ENCODE measurements at regions not wholly inside any gene's neighbourhood (a gene's known extent, or its start where the extent isn't known, plus 50 kb on each side); places are given as distances from the start of the nearest gene placed in this dataset.
"Not testable (repeated sequence)": the region's sequence is repeated elsewhere in the genome, so short reads cannot be mapped to it uniquely, and the experiment has no call there.

DNA sequence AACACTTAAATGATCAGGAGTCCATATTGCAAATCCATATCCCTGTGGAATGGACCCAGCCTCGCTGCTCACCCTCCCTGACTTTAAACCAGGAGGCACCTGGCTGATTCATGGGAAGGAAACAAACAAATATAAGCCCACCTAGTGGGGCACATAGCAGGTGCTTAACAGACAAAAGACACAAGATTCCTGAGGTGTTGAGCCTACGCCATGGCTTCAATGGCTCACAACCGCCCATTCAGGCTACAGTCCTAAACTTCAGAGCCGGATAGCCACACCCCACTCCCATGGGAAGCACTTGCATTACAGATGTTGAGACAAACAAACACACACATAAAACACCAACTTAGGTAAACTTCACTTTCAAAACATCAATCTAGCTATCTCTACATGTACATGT is 359.9 kb downstream of the ICE1 start:
- DNase-seq = no peak

DNA sequence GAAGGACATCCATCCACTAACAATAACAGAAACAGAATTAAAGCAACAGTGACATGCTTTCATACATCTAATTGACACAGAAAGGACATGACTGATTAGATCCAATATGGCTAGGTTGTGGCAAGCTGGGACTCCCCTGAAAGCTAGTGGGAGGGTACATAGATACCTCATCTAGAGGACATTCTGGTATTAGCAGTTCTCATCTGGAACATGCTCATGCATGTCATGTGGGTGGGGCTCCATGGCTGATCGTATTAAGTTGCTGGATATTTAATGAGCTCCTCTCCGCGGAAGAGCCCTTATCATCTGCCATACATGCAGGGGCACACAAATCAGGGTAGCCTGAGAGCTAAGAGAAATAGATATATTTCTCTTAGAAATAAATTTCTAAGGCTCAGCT is 358.9 kb downstream of the ICE1 start:
- DNase-seq = peak; percentile 23

DNA sequence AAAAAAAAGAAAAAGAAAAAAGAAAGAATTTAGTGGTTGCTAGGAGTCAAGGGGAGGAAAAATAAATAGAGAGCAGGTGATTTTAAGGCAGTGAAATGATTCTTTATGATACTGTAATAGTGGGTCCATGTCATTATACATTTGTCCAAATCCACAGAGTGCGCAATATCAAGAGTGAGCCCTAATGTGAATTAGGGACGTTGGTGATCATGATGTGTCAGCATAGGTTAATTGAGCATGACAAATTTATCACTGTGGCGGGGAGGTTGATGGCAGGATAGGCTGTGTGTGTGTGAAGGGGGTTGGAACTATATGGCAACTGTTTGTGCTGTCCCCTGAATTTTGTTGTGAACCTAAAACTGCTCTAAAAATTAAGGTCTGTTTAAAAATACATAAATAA is 357.8 kb downstream of the ICE1 start:
- DNase-seq = no peak

DNA sequence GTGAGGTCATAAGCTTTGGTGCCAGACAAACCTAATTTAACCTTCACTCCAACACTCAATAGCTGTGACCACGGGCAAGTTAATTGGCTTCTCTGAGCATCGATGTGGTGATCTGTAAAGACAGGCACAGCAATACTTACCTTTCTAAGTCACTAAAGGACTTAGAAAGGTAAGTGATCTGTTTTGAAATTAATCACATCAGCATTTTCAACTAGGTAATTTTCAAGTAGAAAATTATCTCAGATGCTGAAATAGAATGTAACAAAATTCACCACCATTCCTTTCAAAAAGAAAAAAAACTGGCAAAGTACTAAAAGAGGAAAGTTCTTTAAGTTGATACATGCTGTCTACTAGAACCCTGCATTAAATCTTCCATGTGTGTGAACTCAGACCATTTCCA is 354.5 kb downstream of the ICE1 start:
- DNase-seq = no peak

DNA sequence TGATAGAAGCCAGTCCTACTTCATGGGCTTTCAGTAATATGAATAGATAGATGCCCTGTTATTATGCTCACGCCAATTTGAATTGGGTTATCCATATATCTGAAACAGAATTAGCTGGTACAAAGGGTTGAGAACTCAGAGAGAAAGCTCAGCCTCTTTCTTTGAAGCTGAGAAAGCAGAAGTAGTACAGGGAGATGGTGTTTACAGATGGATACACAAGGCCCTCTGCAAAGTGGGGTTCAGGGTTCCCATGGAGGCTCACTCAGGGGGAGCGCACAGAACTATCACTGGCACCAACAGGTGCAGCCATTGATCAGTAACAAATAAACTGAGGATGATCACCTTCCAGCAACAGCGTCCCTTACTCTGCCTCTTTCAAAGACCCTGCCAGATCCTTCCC is 349.7 kb downstream of the ICE1 start:
- DNase-seq = no peak

DNA sequence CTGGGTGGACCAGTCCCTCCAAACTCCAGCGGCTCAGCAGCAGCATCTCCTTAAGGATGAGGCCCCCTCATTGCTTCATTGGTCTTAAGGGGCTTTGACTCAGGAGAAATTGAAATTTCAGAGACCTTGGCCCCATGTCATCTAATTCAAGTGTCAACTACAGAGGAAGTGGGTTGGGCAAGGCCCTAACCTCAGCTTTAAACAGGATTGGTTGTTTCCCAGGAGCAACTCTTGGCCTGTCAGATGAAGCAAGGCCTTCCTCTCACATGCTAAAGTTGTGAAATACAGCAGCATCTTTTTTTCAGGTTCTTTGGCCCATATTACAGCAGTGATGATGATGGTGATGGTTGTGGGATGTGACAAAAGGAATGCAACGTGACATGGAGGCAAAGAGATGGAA is 348.3 kb downstream of the ICE1 start:
- DNase-seq = no peak

DNA sequence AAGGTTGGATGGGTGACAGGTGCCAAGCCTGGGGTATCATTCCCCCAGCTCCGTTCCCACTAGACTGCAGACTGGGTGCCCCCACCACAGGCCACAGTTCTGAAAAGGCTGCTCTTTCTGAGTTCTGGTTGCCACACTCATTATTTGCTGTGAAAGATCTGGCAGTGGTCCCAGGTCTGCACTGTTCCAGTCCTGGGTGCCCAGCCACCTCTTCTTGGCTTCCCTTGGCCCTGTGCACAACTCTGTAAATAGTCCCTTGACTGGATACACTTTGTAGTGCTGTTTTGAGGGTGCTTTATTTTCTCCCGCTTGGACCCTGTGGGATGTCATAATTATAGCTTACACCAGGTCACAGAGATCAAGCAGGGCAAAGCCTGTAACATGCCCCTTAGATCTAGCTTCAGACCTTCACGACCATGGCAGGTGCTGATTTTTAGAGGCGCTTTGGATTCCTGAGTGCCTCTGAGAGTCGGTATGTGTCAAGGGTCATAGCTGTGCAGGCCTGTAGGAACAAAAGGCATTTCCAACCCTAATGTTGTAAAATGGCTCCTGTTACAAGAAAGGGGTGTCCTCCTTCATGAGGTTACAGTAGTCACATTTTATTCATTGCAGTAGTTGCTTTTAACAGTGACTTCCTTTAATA is 344.9 kb downstream of the ICE1 start:
- no peak for DNase-seq

DNA sequence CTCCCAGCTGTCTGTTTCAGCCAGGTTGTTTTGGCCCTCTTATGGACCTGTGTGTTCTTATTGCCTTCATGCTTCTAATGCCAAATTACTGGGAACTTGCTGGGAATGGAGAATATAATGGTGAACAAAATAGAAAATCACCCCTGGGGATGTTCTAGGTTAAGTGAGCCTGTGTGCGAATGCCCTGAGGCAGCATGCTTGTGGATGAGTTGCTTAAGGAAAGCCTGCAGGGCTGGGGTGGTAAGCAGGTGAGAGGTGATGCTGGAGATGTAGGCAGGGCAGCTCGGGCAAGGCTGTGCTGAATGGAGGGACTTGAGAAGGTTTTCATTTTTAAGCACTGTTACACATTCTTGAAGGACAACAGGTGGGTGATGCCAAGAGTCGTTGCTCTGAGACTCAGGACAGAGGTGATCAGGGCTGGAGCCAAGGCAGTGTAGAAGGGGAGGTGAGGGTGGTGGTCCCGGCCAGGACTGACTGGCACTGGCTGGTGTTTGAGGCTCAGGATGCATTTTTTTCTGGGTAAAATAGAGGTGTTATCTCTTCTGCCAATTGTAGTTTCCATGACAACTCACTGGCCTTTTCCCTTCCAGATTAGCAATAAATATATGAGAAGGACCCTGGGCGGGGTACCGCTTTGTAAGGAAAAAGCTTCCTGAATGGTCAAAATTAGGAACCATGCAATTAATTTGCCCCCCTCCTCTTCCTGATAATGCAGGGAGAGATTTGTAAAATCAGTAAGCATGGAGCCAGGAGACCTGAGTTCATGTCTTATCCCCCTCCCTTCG is 342.8 kb downstream of the ICE1 start:
- no peak for DNase-seq

DNA sequence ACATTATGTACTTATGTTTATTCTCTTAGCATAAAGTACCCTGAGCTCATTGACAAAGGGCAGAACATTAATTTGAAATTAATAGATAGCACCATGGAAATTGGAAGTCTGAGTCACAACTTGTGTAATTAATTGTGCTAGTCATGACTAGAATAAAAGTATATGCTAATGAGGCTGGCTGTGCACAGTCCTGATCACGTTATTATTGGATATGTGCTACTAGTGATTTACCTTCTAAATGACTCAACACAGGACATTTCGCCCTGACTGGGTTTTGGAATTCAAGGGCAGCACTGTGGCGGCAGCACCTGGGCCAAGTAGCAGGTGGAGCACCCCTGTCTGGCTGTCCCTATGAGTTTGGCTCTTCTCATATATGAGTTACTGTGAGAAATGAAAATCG is 341.8 kb downstream of the ICE1 start:
- no peak for DNase-seq

DNA sequence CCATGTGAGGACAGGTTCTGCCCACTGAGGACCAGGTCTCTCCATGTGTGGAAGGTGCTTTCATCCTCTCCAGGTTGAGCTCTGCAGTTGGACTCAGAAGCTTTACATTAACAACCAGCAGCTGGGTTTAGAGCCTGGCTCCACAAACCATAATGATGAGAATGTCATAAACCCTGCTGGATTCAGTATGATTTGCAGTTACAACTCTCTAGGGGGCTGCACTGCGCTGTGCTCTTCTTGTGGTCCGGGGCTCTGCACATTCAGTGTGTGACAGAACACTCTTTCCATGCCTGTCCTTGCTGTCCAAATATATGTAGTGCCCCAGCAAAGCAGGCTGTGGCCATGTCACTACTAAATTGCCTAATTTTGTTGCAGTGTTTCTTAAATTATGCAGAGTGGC is 334.3 kb downstream of the ICE1 start:
- DNase-seq = no peak

DNA sequence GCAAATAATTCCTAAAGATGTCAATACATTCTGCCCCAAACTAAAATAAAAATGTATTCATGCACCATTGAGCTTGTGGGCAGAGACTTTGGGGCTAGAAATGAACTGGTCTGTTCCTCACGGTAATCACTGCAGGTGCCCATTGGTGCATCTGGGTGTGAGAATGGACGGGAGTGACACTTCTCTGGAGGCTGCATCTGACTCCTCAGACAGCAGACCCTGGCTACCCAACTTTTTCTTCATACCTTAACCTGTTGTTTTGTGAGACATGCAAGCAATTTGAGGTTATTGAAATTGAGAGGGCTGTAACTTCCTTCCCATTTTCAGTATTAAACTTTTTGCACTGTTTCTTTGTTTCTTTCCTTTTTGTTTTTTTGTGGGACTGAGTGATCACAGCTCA is 333.4 kb downstream of the ICE1 start:
- DNase-seq = no peak

DNA sequence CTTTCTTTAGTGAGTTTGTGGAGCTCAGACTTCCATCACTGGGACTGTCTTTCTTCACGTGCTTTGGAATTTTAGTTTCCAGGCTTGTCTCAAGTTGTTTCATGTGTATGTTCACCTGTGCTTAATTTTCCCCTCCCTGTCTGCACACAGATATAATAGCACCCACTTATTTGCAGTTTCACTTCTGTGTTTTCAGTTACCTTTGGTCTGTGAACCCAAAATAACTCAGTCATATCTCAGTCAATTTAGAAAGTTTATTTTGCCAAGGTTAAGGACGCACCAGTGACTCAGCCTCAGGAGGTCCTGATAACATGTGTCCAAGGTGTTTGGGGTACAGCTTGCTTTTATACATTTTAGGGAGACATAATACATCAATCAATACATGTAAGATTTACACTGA is 330.4 kb downstream of the ICE1 start:
- no peak for DNase-seq

DNA sequence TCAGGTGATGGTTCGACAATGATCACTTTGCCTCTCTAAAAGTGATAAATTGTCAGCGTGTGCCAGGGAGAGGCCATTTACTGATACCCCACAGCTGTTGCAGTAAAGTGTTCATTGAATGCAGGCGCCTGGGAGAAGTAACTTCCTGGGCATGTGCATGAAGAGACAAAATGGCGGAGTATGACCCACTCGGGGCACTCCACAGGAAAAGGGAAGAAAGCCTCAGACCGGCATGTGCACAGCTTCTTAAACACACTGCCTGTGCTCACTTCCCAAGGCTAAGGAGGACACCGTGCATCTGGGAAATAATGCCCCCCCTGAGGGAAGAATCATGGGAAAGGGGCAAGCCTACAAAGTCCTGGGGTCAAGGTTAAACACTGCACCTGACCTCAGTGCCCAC is 329.5 kb downstream of the ICE1 start:
- no peak for DNase-seq

DNA sequence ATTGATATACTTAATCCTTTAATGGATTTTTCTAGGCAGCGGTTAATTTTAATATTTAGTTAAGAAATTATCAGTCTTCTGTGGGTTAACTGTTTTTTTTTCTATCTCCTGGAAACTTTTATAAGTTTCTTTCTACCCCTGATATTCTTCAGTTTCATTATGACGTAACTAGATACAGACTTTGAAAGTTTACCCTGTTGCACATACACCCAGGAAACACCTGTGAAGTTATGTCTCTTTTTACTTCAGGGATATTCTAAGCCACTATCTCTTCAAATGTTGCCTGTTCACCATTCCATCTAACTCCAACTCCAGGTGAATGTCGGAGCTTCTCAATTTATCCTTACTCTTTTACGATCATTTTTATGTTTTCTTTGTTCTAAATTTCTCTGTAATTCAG is 329.0 kb downstream of the ICE1 start:
- no peak for DNase-seq

DNA sequence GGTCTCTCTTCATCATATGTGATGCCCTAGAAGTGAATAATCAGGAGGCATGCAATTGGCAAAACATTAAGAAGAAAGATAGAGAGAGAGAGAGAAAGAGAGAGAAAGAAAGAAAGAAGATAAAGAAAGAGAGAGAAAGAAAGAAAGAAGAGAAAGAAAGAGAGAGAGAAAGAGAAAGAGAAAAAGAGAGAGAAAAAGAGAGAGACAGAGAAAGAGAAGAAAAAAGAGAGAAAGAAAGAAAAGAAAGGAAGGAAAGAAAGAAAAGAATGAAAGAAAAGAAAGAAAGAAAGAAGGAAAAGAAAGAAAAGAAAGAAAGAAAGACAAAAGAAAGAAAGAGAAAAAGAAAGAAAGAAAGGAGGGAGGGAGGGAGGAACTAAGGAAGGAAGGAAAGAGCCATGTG is 318.9 kb downstream of the ICE1 start:
- DNase-seq = no peak

DNA sequence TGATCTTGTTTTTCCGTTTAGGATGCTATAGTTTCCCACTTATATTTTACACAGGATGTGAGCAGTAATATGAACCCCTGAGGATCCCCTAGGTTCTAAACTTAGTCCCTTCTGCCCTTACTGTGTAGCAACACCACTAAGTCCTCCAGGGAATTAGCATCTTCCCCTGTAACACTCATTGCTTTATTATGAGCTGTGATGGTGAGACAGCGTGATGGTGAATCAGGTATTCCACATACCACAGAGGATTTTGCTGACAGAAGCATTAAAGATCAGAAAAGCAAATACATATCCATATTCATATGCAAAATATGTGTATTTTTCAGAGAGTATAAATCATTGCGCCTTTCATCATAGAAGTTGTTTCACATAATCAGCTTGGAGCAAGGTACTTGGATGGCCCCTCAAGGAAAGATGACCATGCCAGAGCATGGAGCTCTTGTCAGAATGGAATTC is 317.0 kb downstream of the ICE1 start:
- no peak for DNase-seq

DNA sequence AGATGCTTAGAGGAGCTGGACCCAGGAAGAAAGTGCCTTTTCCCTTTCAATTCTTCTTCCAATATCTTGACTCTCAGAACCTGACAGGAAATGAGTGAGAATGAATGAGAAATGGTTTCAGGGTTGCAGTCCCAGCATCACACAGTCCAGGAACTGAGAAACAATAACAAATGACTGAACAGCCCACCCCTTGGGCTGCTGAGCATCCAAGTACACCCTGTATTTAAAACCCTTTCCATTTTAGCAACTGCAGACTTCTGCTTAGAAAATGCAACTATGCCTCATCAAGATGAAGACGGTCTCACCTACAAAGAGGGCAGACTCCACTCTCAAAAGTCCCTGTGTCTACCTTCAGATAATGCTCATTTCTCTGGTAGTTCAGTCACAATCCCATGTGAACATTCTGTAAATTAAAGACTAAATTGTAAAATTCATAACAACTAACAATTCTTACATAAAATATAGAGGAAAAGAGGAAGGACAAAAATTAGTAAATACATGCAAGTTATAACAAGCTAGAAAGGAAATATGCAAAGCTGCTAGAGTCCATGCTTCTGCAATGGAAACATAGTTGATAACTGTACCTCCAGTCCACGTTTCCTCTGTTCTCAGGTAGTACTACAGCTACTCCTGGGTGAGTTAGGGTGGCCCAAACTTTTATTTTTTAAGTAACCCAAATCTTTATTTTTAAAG is 316.5 kb downstream of the ICE1 start:
- no peak for DNase-seq

DNA sequence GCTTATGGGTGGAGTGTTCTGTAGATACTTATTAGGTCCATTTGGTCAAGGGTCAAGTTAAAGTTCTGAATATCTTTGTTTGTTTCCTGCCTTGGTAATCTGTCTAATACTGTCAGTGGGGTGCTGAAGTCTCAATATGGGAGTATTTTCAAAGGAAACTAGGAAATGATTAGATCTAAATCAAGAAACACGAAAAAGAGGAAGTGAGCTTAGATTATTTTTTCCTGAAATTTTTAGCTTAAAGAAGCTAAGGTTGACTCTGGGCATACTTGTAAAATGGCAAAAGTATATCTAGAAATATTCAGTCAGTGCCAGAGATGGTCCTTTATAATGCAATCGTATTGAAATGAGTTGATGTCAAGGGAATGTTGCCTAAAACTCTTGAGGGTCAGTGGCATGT is 313.5 kb downstream of the ICE1 start:
- no peak for DNase-seq

DNA sequence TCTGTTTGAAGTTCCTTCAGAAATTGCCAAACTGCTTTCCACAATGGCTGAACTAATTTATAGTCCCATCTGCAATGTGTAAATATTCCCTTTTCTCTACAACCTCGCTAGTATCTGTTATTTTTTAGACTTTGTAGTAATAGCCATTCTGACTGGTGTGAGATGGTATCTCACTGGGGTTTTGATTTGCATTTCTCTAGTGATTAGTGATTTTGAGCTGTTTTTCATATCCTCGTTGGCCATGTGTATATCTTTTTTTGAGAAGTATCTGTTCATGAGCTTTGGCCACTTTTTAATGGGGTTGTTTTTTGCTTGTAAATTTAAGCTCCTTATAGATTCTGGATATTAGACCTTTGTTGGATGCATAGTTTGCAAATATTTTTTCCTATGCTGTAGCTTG is 310.6 kb downstream of the ICE1 start:
- DNase-seq = not testable (repeated sequence)

DNA sequence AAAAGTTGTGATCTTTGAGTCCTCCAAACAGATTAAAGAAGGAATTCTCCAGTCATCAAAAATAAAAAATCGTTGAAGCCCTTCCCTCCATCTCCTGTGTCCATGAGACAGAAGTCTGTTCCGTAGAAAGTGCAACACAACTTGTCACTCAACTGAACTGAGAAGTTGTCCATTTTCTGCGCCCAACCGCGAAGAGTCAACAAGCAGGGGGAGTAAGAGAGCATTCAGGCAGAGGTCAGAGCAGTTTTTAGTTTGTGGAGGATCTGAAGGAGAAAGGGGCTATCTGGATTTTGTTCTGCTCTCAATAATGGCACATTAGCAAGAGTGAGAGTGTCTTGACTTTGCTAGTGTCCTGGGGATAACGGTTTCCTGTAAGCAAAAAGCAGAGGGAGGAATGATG is 303.9 kb downstream of the ICE1 start:
- DNase-seq = no peak

DNA sequence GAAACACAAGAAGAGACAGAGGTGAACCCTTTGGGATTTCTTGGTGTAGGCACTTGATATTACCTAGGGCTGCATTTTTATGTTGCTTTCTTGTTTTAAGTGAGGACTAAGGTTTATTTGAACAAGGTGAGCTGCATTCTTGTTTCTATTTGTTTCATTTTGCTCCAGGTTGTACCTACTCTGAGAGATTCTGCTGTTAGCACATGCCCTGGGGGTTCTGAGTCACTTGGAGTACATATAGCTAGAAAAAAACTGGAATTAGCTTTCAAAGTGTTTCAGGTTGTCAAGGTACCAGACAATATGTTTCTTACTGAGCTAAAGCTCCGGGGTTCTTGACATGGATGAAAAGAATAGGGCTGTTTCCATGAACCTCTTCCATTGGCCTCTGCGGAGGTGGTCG is 299.4 kb downstream of the ICE1 start:
- no peak for DNase-seq

DNA sequence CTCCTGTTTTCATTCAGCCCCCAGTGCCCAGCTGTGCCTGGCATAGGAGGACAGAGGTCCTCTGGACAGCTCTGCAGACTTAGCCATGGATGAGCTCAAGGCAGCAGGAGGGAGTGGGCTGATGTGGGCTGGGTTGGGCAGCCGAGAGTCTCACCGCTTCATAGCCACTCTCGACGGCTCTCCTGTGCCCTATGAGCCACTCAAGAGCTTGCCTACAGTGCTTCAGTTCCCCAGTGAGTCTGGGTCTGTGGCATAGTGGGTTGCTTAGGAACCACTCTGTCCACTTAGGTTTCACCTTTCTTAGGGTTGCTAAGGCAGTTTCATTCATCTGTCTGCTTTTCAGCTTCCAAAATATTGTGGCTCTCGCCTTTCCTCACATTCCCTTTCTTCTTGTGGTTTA is 296.8 kb downstream of the ICE1 start:
- no peak for DNase-seq

DNA sequence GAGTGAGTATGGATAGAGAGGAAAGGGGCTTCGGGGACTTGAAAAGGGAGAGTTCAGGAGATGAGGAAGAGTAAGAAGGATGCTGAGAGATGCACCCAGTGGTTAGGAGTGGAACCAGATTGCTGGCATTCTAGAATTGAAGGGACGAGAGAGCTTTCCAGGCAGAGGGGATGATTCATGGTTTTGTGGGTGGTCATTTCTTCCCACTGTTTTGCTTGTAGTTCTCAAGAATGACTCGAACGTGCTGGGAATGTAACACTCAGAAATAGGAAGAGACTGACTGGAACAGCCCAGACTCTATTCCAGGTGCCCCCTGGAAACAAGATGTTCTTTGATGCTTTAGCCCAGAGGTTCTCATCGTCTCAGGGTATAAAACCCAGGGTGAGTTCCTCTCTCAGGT is 294.2 kb downstream of the ICE1 start:
- DNase-seq = no peak

DNA sequence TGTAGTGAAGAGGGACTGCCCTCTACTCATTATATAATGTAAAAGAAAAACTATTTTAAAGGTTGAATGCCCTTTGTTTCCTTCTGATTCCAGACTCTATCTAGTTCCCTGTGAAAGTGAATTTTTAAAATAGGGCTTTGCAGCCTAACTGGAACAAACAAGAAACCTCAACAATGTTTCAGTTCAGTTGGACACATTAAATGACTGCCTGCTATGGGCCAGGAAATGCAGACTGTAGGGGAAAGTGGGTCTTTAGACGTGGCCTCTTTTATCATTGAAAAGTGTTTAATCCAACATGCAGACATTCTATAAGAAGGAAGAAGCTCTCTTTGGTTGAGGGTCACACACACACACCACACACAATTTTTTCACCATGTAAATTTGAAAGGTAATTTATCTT is 289.1 kb downstream of the ICE1 start:
- DNase-seq = no peak
